Endothelial cell of umbilical vein (primary cell): ENCODE measurements at regions not wholly inside any gene's neighbourhood (a gene's known extent, or its start where the extent isn't known, plus 50 kb on each side); places are given as distances from the start of the nearest gene placed in this dataset.

Experiments
- BruUV-seq: library from RNA; stranded (reverse); fragments of 400-500 nt; replicated peaks from 2 replicates; lab custom pipeline; 2021; lab: Mats Ljungman, UMichigan
- CTCF ChIA-PET: fragments of 300-600, 350-600 bp; sonication (Branson Sonifier 250); formaldehyde crosslinking; loops from one replicate; lab custom pipeline; 2021; ENCODE audit warnings: antibody characterized with exemption, inconsistent platforms; lab: Charles Lee
- POLR2A ChIA-PET: fragments of 300-600, 350-600 bp; sonication (Branson Sonifier 250); formaldehyde crosslinking; loops from one replicate; lab custom pipeline; 2021; ENCODE audit warnings: antibody characterized with exemption, inconsistent platforms; lab: Charles Lee
- DNase-seq: peaks from one replicate; pipeline ENCODE4 v3.0.0-alpha.2; 2011; ENCODE audit warnings: low read depth, low spot score
- FAIRE-seq: peaks from 2 replicates; lab custom pipeline; 2011; peaks lifted over from hg19 to GRCh38; lab: Jason Lieb, UNC
- H2AFZ ChIP-seq: 2 replicates; pipeline ENCODE4 v1.6.0; 2012; ENCODE audit warnings: low read depth, low read length, control low read depth, inconsistent platforms
- H3K27ac ChIP-seq: 2 replicates; pipeline ENCODE4 v1.5.1; 2011; ENCODE audit warnings: low read depth, mild to moderate bottlenecking, control low read depth, low read length, moderate library complexity; ENCODE audit not compliant: insufficient read depth
- H3K27me3 ChIP-seq, 2 experiments: 2 replicates each; pipeline versions ENCODE4 v1.6.0 to v1.6.1; 2011; ENCODE audit warnings: low read length in 2 of 2, mixed read lengths in 1 of 2; ENCODE audit not compliant: control insufficient read depth in 2 of 2, insufficient read depth in 2 of 2
- H3K36me3 ChIP-seq, 2 experiments: 2 replicates in 1 of 2; 3 replicates in 1 of 2; pipeline ENCODE4 v1.5.1; 2011; ENCODE audit warnings: low read length in 2 of 2, mild to moderate bottlenecking in 1 of 2, moderate library complexity in 1 of 2; ENCODE audit not compliant: control insufficient read depth in 2 of 2, insufficient read depth in 2 of 2; ENCODE audit errors: extremely low read depth in 1 of 2
- H3K4me1 ChIP-seq: 3 replicates; pipeline ENCODE4 v1.5.1; 2011; ENCODE audit warnings: mild to moderate bottlenecking, low read length; ENCODE audit not compliant: control insufficient read depth, insufficient read depth; ENCODE audit errors: extremely low read depth
- H3K4me2 ChIP-seq: 2 replicates; pipeline ENCODE4 v1.6.1; 2011; ENCODE audit warnings: low read length, control low read depth, mixed read lengths; ENCODE audit not compliant: insufficient read depth
- H3K4me3 ChIP-seq, 3 experiments: fragments of 200-600 bp in 1 of 3; sonication (generic), shearing (Covaris generic) in 1 of 3; replicated peaks in 1 of 3; 2 replicates each; pipeline ENCODE4 v1.5.1; 2011 to 2016; ENCODE audit warnings: control low read depth in 3 of 3, low read length in 3 of 3, mild to moderate bottlenecking in 2 of 3, inconsistent platforms in 1 of 3, low read depth in 1 of 3, moderate library complexity in 1 of 3; ENCODE audit not compliant: insufficient read depth in 1 of 3
- H3K79me2 ChIP-seq: 2 replicates; pipeline ENCODE4 v1.6.0; 2012; ENCODE audit warnings: low read length, inconsistent platforms; ENCODE audit not compliant: control insufficient read depth, insufficient read depth
- H3K9ac ChIP-seq: replicated peaks from 2 replicates; pipeline ENCODE3; 2011; ENCODE audit warnings: low read length, control low read depth; ENCODE audit not compliant: insufficient read depth; ENCODE audit errors: extremely low read depth
- H3K9me1 ChIP-seq: replicated peaks from 3 replicates; pipeline ENCODE4 v1.6.0; 2011; ENCODE audit warnings: mild to moderate bottlenecking, low read length; ENCODE audit not compliant: control insufficient read depth, insufficient read depth; ENCODE audit errors: extremely low read depth
- H3K9me3 ChIP-seq: replicated peaks from 2 replicates; pipeline ENCODE4 v1.5.1; 2012; ENCODE audit warnings: low read length, inconsistent platforms; ENCODE audit not compliant: control insufficient read depth, insufficient read depth
- H4K20me1 ChIP-seq: replicated peaks from 2 replicates; pipeline ENCODE3; 2011; ENCODE audit warnings: mild to moderate bottlenecking, low read length; ENCODE audit not compliant: control insufficient read depth, insufficient read depth; ENCODE audit errors: extremely low read depth
- CTCF ChIP-seq, 2 donors: IDR thresholded peaks; 1 replicate in 1 of 2; 2 replicates in 1 of 2; pipeline ENCODE4 v1.5.1; 2011; ENCODE audit warnings: low read length in 2 of 2, mild to moderate bottlenecking in 2 of 2, moderate library complexity in 2 of 2, control low read depth in 1 of 2, inconsistent platforms in 1 of 2, low read depth in 1 of 2; ENCODE audit not compliant: insufficient read depth in 1 of 2; ENCODE audit errors: extremely low read depth in 1 of 2
- EZH2 ChIP-seq: IDR thresholded peaks from 2 replicates; pipeline ENCODE4 v1.6.1; 2012; ENCODE audit warnings: borderline replicate concordance, low read depth, mild to moderate bottlenecking, moderate library complexity, low read length, inconsistent platforms; ENCODE audit not compliant: severe bottlenecking
- FOS ChIP-seq: IDR thresholded peaks from 2 replicates; pipeline ENCODE4 v1.6.1; 2011; ENCODE audit warnings: mild to moderate bottlenecking, low read length, moderate library complexity, borderline replicate concordance; ENCODE audit not compliant: insufficient read depth
- GATA2 ChIP-seq: IDR thresholded peaks from 2 replicates; pipeline ENCODE4 v1.7.0; 2011; ENCODE audit warnings: low read depth, mild to moderate bottlenecking, moderate library complexity, mixed read lengths, low read length; ENCODE audit not compliant: insufficient read length, insufficient read depth
- MAX ChIP-seq: IDR thresholded peaks from 2 replicates; pipeline ENCODE4 v1.6.1; 2011; ENCODE audit not compliant: insufficient read depth, insufficient read length
- MYC ChIP-seq: IDR thresholded peaks from one replicate; pipeline ENCODE4 v1.6.1; 2011; ENCODE audit warnings: mild to moderate bottlenecking, low read depth, low read length
- POLR2A ChIP-seq: IDR thresholded peaks from 2 replicates; pipeline ENCODE4 v1.6.1; 2012; ENCODE audit warnings: low read depth, mild to moderate bottlenecking, control low read depth, low read length
- POLR2AphosphoS5 ChIP-seq: IDR thresholded peaks from 2 replicates; pipeline ENCODE4 v1.6.1; 2012; ENCODE audit warnings: low read depth, mild to moderate bottlenecking, control low read depth, low read length, moderate library complexity; ENCODE audit not compliant: insufficient read depth
- dilution Hi-C: fragments of 300-500 bp; cut with MboI; formaldehyde crosslinking; loops from one replicate; pipeline ENCODE4 v1.15.0; 2019; ENCODE audit warnings: low sequenced_read_pairs; ENCODE audit not compliant: extremely low pct_ligation_motif_present
- intact Hi-C: fragments of 100-400 bp; cut with micrococcal nuclease; formaldehyde crosslinking; loops from one replicate; pipeline ENCODE4 v1.10.0; 2022

GRCh38 chr2:109694190-109694589 lies 80.0 kb downstream of the SOWAHC start:
- Histone ChIP-seq H2AFZ (no peak overlapping the region), H3K4me1 (peaks cover 3% of the 10 kb centered on the region), H3K4me3 (no peak overlapping the region), H3K9me3 (no peaks in the 10 kb centered on the region), H3K4me2 (no peak overlapping the region), H4K20me1 (no peaks in the 10 kb centered on the region), H3K79me2 (no peaks in the 10 kb centered on the region), H3K27ac (no peak overlapping the region), H3K9ac (no peak overlapping the region), H3K36me3 (no peaks in the 10 kb centered on the region), H3K9me1 (no peaks in the 10 kb centered on the region), H3K27me3 (peaks cover 12% of the 10 kb centered on the region in 2 experiments)
- BruUV-seq, result no TSS peak
- DNase-seq, result no peak
- intact Hi-C loops, result no loop called here
- ChIA-PET POLR2A (no interaction called here), CTCF (interaction anchor here (1.1 kb wide), 1 partner anchor 164 kb away, joined by 3 read pairs; no protein-coding TSS in a partner anchor)
- dilution Hi-C loops, result no loop called here
- FAIRE-seq, result no peak
- TF ChIP-seq MYC, result no peak
- no peak for TF ChIP-seq POLR2AphosphoS5

- H3K27me3 ChIP-seq, result peaks cover 12 to 13% of the 10 kb centered on the region in 2 experiments
- intact Hi-C loops, result no loop called here
These were observed 81.1 kb downstream of the SOWAHC start for GRCh38 chr2:109695290-109695689.

More at GRCh38 chr2:109695290-109695689, 81.1 kb downstream of the SOWAHC start:
- FAIRE-seq, result no peak
- ChIA-PET CTCF (interaction anchor here (0.9 to 1.6 kb wide), 2 partner anchors 14 to 185 kb away, joined by 3 to 4 read pairs; no protein-coding TSS in a partner anchor), POLR2A (no interaction called here)
- H3K27ac ChIP-seq, result no peak overlapping the region
- no peak overlapping the region for H3K9ac ChIP-seq
- no TSS peak for BruUV-seq
- TF ChIP-seq CTCF (IDR thresholded peaks at IDR 0.05; ENCODE audit: extremely low read depth in 1 of 2, insufficient read depth in 1 of 2, low read depth in 1 of 2, low read length in 2 of 2) (no peak), MYC (no peak), FOS (no peak), EZH2 (no peak), POLR2AphosphoS5 (no peak), MAX (no peak), POLR2A (no peak), GATA2 (no peak)
- no peaks in the 10 kb centered on the region for H3K36me3 ChIP-seq
- peaks cover 14% of the 10 kb centered on the region for H3K4me1 ChIP-seq
- no peaks in the 10 kb centered on the region for H3K9me3 ChIP-seq
- no peaks in the 10 kb centered on the region for H3K9me1 ChIP-seq
- H3K79me2 ChIP-seq, result no peaks in the 10 kb centered on the region
- DNase-seq, result no peak
- H2AFZ ChIP-seq, result no peak overlapping the region
- dilution Hi-C loops, result no loop called here
- no peak overlapping the region for H3K4me2 ChIP-seq
- no peak overlapping the region for H3K4me3 ChIP-seq
- no peaks in the 10 kb centered on the region for H4K20me1 ChIP-seq
